HG03469 (cell line): ENCODE measurements at regions not wholly inside any gene's neighbourhood (a gene's known extent, or its start where the extent isn't known, plus 50 kb on each side); places are given as distances from the start of the nearest gene placed in this dataset.

Experiments used
- ATAC-seq: cut with Tn5 transposase; IDR thresholded peaks from one replicate; pipeline ENCODE4 v1.9.1; 2021; ENCODE audit warnings: mild to moderate bottlenecking, moderate library complexity, moderate number of reproducible peaks; ENCODE audit not compliant: unreplicated experiment

GRCh38 chr13:99652141-99652540 lies 150.9 kb downstream of the TM9SF2 start:
- ATAC-seq = no peak

DNA sequence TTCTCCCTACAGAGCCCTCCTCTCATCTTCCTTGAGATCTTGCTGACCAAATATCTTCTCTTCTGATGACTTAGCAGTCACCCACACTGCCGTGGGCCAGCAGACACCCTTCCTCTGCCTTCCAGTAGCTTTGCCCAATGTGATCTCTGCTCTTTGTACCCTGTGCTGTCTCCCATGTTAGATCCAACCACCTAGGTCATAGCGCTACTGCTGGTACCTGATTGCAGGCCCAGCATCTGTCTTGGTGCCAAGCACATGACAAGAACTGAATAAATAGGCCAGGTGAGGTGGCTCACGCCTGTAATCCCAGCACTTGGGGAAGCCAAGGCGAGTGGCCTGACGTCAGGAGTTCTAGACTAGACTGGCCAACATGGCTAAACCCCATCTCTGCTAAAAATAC lies 149.7 kb downstream of the TM9SF2 start:
- ATAC-seq = no peak

- ATAC-seq = no peak
Measured at GRCh38 chr13:99650410-99650809, 149.1 kb downstream of the TM9SF2 start.

- no peak for ATAC-seq
Measured at GRCh38 chr13:99648927-99649326, 147.7 kb downstream of the TM9SF2 start.

DNA sequence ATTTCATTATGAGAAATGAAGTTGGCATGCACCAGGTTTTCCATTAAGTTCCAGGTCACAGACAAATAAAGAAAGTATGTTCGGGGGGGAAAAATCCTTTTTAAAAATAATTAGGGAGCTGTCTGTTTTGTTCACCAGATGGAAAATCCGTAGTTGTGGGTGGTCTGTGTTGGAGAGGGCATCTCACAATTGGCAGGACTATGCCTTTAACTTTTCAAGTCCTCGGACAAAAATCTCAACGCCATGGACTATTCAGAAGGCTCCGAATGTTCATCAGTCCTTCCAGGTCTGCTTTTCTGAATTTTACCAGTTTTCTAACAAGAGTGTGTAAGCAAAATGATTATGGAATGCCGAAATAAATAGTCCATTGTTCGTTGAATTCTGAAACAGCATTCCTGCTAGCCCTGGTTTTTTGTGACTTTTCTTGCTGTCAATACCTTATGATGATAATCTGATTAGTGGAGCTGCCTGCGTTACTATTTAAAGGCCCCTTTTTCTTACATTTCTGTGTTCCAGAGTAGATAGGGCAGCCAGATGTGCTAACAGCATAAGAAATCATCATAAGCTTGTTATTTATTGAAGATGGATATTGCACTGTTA lies 146.9 kb downstream of the TM9SF2 start:
- ATAC-seq = no peak

GRCh38 chr13:99647596-99647985 lies 146.3 kb downstream of the TM9SF2 start:
- no peak for ATAC-seq

- no peak for ATAC-seq
Measured at GRCh38 chr13:99646866-99647595, 145.8 kb downstream of the TM9SF2 start.

DNA sequence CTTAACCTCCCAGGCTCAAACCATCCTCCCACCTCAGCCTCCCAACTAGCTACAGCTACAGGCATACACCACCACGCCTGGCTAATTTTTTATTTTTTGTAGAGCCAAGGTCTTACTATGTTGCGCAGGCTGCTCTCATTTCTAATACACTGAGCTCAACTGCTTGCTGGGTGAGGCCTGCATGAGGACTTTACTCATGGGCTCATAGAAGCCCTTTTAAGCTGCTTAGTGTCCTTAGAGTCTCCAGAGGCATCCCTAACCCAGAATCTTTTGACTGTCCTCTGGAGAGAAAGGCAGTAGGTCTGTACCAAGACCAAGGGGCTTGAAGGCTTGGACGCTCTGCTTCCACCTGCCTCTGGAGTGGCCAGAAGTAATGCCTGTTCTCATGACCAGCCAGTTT lies 141.6 kb downstream of the TM9SF2 start:
- no peak for ATAC-seq

DNA sequence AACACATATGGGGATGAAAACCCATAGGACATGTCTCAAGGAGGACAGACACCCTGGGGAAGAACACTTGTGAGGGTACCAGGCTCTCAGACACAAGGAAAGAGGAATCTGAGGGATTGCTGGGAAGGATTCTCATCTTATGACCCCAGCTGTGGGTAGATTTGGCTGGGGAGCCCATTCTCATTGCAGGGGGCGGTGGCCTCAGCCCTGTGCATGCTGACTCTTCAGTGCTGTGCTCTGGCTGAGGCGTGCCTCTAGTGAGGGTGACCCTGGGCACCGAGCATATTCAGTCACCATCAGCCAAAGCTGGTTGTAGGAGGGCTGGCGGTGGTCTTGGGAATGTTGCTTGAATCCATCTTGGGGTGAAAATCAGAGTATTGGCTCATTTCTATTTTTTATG lies 140.7 kb downstream of the TM9SF2 start:
- no peak for ATAC-seq

DNA sequence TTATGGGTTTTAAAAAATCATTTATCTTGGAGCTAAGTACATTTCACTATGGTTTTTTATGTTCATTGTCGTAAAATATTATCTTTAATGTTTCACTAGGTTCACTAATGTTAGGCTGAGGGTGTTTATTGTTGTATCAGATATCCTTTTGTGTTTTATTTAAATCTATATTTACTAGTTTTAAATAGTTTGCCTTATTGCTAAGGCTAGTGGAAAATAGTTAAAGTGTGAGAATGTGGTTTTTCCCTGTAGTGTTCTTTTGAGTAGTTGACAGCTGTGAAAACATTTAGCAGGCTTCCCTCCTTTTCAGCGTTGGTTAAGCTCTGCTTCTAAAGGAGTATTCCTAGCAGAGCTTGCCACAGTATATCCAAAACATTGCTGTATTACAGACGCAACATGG lies 139.0 kb downstream of the TM9SF2 start:
- no peak for ATAC-seq

DNA sequence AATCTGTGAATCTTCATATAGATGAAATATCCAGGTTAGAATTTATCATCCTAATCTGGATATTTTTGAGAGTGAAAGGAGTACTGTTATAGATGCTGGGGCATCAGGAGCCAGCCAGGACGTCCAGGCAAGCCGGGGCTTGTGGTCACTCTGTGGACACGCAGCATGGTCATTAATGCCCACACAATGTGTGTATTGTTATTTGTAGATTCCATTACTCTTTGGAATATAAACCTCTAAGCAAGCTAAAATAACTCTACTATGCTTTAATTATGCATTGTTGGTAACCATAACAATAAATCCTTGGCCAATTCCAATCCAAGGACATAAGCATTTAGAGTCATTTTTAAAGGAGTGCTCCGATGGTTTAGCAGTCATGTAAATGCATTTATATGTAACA lies 137.9 kb downstream of the TM9SF2 start:
- no peak for ATAC-seq

GRCh38 chr13:99636728-99637353 lies 135.6 kb downstream of the TM9SF2 start:
- peak; percentile 97 for ATAC-seq

- ATAC-seq = no peak
Measured at GRCh38 chr13:99636306-99636705, 135.0 kb downstream of the TM9SF2 start.

GRCh38 chr13:99634672-99635071 lies 133.4 kb downstream of the TM9SF2 start:
- no peak for ATAC-seq

DNA sequence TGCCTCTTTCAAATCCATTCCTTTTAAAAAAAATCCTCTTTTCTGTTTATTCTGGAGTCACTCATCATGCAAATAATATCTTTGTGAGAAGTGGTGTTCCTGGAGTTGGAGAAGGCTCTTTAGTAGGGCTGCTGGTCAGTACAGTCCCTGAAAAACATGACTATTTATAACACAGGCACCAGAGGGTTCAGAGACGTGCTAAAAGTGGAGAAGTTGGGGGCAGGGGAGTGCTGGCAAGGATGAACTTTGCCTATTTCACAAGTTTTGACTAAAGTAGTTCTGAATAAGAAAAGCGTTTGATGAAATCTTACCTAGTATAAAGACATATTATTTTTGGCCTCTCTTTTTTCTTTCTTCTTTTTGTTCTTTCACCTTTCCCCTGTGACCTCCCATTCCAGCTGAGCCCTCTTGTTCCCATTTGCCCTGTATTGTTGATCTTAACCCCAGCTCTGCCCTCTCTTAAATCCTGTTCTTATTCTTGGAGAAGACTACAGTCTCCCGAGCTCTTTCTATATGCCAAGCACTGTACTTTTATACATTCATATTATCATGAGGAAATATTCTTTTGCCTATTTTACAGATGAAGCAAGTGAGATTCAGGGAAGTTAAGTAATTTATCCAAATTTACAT lies 129.1 kb downstream of the TM9SF2 start:
- ATAC-seq = no peak

GRCh38 chr13:99629641-99630040 lies 128.4 kb downstream of the TM9SF2 start:
- no peak for ATAC-seq

DNA sequence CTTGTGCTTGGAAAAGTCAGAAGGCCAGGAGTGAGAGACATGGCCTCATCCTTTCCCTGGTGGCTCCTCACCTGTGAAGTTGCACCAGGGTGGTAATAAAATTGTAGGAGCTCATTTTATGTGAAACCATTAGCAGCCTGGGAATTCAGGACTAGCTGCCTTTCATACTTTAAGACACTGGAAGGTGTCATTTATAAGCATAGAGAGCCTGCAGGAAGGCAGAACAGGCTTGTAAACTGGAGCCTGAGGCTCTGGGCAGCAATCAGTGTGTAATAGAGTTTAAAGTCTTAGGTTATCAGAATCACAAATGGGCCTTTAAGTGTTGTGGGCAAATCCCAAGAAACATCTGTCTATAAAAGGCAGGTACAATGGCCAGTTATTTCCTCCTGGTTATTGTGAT lies 127.2 kb downstream of the TM9SF2 start:
- no peak for ATAC-seq

GRCh38 chr13:99626461-99627082 lies 125.3 kb downstream of the TM9SF2 start:
- ATAC-seq = no peak

GRCh38 chr13:99624936-99625540 lies 123.8 kb downstream of the TM9SF2 start:
- no peak for ATAC-seq

- no peak for ATAC-seq
Measured at GRCh38 chr13:99620806-99621205, 119.5 kb downstream of the TM9SF2 start.

GRCh38 chr13:99619207-99619606 lies 117.9 kb downstream of the TM9SF2 start:
- no peak for ATAC-seq
